SK-N-SH (cell line): ENCODE measurements at regions not wholly inside any gene's neighbourhood (a gene's known extent, or its start where the extent isn't known, plus 50 kb on each side); places are given as distances from the start of the nearest gene placed in this dataset.
A peak's percentile ranks its signal among the peaks of the same experiment; 100 is the strongest.

Source experiments
- EP300 ChIP-seq, 2 experiments: IDR thresholded peaks; 2 replicates each; pipeline versions ENCODE4 v1.4.0 to v1.6.1; 2012; ENCODE audit warnings: borderline replicate concordance in 1 of 2, low read depth in 1 of 2, low read length in 1 of 2
- EZH2phosphoT487 ChIP-seq: fragments of 200-600 bp; sonication (generic); IDR thresholded peaks from 2 replicates; pipeline ENCODE4 v1.6.1; 2017; ENCODE audit warnings: low read depth, mixed run types, mild to moderate bottlenecking, antibody characterized with exemption, moderate library complexity, borderline replicate concordance
- JUND ChIP-seq: IDR thresholded peaks from 2 replicates; pipeline ENCODE4 v1.4.0; 2012
- RAD21 ChIP-seq: IDR thresholded peaks from 2 replicates; pipeline ENCODE4 v1.6.1; 2012; ENCODE audit warnings: mild to moderate bottlenecking, low read length
- TF ChIP-seq, protein P1 (sequence below): fragments of 200-600 bp; sonication (generic); IDR thresholded peaks from 2 replicates; pipeline ENCODE4 v1.6.1; 2017; ENCODE audit warnings: antibody characterized with exemption, mild to moderate bottlenecking, moderate library complexity
- TF ChIP-seq, protein P2 (sequence below): IDR thresholded peaks from 2 replicates; pipeline ENCODE4 v1.6.1; 2012; ENCODE audit warnings: mild to moderate bottlenecking, low read depth, low read length, moderate library complexity

DNA sequence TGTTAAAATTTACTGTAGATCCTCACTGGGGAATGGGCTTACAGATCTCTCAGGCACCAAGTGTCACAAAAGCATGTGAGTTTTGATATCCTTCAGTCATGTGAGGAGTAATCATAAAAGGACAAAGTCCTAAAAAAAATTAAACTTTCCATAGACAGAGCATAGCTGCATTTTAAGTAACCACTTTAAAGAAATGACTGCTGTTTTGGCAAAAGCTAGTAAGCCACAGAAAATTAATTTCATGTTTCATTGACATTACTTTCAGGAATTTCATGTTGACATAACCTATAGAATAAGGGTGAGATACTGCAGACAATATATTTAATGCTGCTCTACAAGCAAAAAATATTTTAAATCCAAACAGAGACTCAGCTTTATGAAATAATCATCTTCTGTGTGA is 156.3 kb downstream of the LYPLAL1 start:
- TF ChIP-seq, protein P1, sequence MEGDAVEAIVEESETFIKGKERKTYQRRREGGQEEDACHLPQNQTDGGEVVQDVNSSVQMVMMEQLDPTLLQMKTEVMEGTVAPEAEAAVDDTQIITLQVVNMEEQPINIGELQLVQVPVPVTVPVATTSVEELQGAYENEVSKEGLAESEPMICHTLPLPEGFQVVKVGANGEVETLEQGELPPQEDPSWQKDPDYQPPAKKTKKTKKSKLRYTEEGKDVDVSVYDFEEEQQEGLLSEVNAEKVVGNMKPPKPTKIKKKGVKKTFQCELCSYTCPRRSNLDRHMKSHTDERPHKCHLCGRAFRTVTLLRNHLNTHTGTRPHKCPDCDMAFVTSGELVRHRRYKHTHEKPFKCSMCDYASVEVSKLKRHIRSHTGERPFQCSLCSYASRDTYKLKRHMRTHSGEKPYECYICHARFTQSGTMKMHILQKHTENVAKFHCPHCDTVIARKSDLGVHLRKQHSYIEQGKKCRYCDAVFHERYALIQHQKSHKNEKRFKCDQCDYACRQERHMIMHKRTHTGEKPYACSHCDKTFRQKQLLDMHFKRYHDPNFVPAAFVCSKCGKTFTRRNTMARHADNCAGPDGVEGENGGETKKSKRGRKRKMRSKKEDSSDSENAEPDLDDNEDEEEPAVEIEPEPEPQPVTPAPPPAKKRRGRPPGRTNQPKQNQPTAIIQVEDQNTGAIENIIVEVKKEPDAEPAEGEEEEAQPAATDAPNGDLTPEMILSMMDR, result no peak
- no peak for TF ChIP-seq EZH2phosphoT487
- no peak for TF ChIP-seq RAD21
- TF ChIP-seq JUND, result no peak
- TF ChIP-seq, protein P2, sequence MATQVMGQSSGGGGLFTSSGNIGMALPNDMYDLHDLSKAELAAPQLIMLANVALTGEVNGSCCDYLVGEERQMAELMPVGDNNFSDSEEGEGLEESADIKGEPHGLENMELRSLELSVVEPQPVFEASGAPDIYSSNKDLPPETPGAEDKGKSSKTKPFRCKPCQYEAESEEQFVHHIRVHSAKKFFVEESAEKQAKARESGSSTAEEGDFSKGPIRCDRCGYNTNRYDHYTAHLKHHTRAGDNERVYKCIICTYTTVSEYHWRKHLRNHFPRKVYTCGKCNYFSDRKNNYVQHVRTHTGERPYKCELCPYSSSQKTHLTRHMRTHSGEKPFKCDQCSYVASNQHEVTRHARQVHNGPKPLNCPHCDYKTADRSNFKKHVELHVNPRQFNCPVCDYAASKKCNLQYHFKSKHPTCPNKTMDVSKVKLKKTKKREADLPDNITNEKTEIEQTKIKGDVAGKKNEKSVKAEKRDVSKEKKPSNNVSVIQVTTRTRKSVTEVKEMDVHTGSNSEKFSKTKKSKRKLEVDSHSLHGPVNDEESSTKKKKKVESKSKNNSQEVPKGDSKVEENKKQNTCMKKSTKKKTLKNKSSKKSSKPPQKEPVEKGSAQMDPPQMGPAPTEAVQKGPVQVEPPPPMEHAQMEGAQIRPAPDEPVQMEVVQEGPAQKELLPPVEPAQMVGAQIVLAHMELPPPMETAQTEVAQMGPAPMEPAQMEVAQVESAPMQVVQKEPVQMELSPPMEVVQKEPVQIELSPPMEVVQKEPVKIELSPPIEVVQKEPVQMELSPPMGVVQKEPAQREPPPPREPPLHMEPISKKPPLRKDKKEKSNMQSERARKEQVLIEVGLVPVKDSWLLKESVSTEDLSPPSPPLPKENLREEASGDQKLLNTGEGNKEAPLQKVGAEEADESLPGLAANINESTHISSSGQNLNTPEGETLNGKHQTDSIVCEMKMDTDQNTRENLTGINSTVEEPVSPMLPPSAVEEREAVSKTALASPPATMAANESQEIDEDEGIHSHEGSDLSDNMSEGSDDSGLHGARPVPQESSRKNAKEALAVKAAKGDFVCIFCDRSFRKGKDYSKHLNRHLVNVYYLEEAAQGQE, result no peak
- TF ChIP-seq EP300 (IDR thresholded peaks at IDR 0.05; ENCODE audit: borderline replicate concordance in 1 of 2, low read depth in 1 of 2, low read length in 1 of 2), result 0 out of 4 replicates have a peak, but pooled peaks of 1 of the 2 experiments have one; percentile 1
